Ureter (tissue), 1 donor: ENCODE measurements at regions not wholly inside any gene's neighbourhood (a gene's known extent, or its start where the extent isn't known, plus 50 kb on each side); places are given as distances from the start of the nearest gene placed in this dataset.
"Not testable (repeated sequence)": the region's sequence is repeated elsewhere in the genome, so short reads cannot be mapped to it uniquely, and the experiment has no call there.

Experiments
- DNase-seq: peaks from one replicate; pipeline ENCODE4 v3.0.0-alpha.2; 2020; ENCODE audit warnings: low spot score
- donor health status: DM: yes; HTN: yes; CAD: no.

- DNase-seq: no peak
Observed at GRCh38 chr16:65318590-65319257, 196.9 kb upstream of the CDH11 start.

GRCh38 chr16:65318138-65318537 is 196.3 kb upstream of the CDH11 start:
- DNase-seq: no peak

DNA sequence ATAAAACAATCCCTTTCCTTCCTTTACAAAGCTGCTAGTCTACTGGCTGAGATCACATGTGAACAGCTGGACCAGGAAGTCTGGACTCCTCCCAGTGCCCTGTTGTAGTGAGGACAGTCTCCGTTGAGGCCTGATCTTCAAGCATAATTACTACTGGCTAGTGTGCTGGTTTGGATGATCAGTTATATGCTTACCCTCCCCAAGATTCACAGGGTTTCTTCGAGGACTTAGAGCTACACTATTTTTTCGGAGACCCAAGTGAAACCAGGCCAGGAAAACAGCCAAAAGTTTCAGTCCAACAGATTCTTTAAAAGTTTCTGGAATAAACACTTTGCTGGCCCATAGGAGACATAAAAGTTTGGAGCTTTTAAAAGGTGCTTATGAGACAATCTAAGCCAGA is 194.9 kb upstream of the CDH11 start:
- DNase-seq: no peak

GRCh38 chr16:65315081-65315780 is 193.4 kb upstream of the CDH11 start:
- DNase-seq: peak; percentile 71

DNA sequence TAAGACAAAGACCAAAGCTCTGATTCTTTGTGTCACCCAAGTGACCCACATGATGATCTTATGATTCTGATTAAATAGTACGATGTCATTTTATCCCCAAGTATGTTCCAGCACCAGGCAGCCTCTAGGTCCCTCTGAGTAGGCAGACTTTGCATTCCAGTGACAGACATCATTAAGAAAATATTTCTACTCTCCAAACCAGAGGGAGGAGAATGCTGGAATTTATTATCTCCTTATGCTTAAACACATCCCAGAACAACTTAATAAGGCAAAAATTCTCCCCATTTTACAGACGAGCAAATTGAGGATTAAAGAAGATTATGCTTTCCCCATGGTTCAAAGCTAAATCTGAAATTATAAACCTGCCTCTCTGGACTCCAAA is 192.8 kb upstream of the CDH11 start:
- DNase-seq: no peak

DNA sequence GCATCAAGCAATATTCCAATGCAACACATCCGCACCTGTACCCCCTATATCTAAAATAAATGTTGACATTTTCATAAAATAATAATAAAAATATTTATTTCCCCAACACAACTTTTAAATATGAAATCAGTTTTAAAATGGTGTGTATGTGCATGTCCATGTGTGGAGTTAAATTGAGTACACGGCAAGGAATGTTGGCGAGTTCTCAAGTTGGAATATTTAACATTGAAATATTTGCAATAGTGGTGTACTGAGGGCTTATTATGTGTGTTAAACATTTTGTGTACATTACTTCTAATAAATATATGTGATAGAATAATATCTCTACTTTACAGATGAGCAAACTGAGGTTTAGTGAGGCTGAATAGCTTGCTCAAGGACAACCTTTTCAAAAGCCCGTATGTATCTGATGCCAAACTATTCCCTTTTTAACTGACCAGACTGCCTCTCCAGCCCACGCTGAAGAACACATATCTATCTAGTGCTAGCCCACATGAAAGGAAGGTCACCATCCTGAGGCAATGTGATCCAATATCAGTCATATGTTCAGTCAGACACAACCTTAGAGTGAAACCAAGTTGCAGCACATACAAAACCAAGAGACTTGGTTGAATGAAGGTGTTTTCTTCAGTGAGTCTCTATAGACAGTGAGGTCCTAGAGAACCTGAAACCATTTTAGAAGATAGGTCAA is 192.2 kb upstream of the CDH11 start:
- no peak for DNase-seq

GRCh38 chr16:65312795-65313194 is 190.9 kb upstream of the CDH11 start:
- DNase-seq: no peak

DNA sequence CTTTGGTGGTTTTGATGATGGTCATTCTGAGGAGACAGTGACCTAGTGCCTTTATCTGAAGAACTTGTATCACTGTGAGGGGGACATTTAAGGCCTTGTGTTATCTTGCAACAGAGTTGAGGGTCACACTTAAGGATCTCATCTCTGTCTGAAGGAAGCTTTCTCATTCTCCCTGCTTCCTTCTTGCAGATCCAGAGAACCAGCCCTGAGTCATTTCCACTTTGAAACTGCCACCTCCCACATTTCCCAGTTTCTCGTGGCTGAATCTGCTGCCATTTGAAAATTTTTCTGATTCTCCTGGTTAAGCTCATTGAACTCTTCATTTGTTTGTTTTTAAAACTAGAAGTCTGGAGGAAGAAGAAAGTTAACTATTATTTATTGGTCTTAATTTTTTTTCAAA is 190.2 kb upstream of the CDH11 start:
- no peak for DNase-seq

GRCh38 chr16:65310491-65310890 is 188.6 kb upstream of the CDH11 start:
- DNase-seq: not testable (repeated sequence)

GRCh38 chr16:65309354-65309753 is 187.5 kb upstream of the CDH11 start:
- DNase-seq: no peak

GRCh38 chr16:65308506-65308905 is 186.6 kb upstream of the CDH11 start:
- DNase-seq: no peak

DNA sequence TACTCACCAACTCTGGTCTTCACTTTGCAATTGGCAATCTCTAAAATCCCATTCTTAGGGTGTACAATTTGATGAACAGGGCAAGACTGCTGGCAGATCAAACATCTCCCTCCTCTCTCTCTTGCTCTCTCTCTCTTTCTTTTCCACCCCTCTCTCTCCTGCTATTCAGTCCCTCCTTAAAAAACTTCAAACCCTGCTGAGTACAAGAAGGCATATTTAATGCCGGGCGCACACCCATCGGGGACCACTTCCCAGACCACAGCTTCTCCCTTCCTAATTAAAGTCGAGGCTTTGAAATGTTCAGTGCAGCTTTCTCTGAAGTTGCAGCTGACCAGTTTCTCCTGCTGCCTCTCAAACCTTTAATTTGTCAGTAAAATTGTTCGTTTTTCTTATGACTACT is 185.4 kb upstream of the CDH11 start:
- no peak for DNase-seq

- DNase-seq: no peak
Observed at GRCh38 chr16:65306722-65307121, 184.9 kb upstream of the CDH11 start.

DNA sequence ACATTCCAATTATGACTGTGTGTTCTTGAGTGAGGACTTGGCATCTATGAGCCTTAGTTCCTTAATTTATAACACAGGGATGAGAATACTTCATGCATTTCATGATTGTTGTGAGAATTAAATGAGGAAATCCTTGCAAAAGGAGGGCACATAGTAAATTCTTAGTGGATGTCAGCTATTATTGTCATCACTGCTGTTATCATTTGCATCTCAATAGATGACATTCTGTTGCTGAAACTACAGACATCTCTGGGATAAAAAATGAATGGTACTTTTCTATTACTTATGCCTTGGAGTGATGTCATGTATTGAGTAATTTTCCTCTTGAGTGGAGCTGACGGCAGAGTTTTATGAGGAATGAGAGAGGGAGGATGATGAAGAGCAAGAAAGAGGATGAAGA is 184.4 kb upstream of the CDH11 start:
- DNase-seq: no peak

GRCh38 chr16:65305266-65305959 is 183.6 kb upstream of the CDH11 start:
- DNase-seq: no peak

DNA sequence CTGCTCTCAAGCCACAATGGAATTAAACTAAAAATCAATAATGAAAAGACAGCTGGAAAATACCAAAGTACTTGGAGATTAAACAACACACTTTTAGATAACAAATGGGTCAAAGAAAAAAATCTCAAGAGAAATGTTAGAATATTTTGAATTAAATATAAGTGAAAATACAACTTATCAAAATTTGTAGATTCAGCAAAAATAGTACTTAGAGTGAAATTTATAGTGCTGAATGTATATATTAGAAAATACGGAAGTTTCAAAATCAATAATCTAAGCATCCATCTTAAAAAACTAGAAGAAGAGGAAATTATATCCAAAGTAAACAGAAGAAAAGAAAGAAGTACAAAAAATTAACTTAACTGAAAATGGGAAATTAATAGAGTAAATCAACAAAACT is 179.2 kb upstream of the CDH11 start:
- DNase-seq: no peak

DNA sequence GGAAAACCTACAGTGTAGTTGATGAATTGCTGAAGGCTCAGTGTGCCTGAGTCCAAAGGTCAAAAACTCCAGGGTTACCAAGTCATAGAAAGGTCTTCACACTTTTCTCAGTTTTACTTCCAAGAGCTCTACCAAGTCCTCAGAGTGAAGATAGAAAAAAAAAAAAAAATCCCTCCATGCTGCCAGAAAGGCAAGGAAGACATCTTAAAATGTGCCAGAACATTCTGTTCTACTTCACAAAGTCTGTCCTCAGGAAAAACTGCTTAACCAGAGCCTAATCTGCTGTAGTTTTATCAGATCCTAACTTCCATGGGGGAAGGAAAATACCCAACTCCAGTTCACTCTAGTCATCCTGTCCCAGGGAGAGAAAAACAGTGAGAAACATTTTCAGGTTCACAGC is 175.6 kb upstream of the CDH11 start:
- DNase-seq: no peak

GRCh38 chr16:65295527-65295926 is 173.7 kb upstream of the CDH11 start:
- DNase-seq: no peak

- DNase-seq: no peak
Observed at GRCh38 chr16:65294708-65295107, 172.8 kb upstream of the CDH11 start.

- DNase-seq: no peak
Observed at GRCh38 chr16:65294165-65294564, 172.3 kb upstream of the CDH11 start.

- DNase-seq: no peak
Observed at GRCh38 chr16:65289022-65289421, 167.2 kb upstream of the CDH11 start.

DNA sequence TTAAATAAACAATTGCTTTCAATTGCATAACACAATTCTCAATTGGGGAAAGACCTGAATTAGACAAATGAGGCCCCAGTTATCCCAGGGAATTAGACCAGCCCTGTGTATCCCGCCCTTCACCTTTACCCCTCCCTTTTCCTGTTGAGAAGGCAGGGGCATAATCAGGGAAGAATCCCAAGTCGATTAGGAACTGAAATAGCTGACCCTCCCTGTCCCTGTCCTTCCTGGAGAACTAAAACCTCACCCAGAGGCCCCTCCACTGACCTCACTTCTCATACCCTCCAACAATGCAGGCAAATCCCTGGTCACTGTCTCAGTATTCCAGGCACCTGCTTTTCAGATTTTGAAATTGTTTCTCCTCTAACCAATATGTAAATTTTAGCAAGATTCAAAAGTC is 165.4 kb upstream of the CDH11 start:
- no peak for DNase-seq
